Astrocyte of the cerebellum (primary cell): ENCODE measurements at regions not wholly inside any gene's neighbourhood (a gene's known extent, or its start where the extent isn't known, plus 50 kb on each side); places are given as distances from the start of the nearest gene placed in this dataset.
"Not testable (repeated sequence)": the region's sequence is repeated elsewhere in the genome, so short reads cannot be mapped to it uniquely, and the experiment has no call there.

Experiments
- DNase-seq: peaks from one replicate; pipeline ENCODE4 v3.0.0-alpha.2; 2011; ENCODE audit warnings: low read depth
- H3K4me3 ChIP-seq: 2 replicates; pipeline ENCODE4 v1.5.1; 2011; ENCODE audit warnings: mild to moderate bottlenecking, low read depth, low read length, moderate library complexity
- CTCF ChIP-seq: IDR thresholded peaks from 2 replicates; pipeline ENCODE4 v1.5.1; 2012; ENCODE audit warnings: low read length, low read depth, moderate library complexity, mild to moderate bottlenecking; ENCODE audit errors: missing control alignments
- in situ Hi-C: cut with HindIII; loops from 2 replicates; pipeline ENCODE4 v1.10.0; 2017; ENCODE audit warnings: low sequenced_read_pairs

DNA sequence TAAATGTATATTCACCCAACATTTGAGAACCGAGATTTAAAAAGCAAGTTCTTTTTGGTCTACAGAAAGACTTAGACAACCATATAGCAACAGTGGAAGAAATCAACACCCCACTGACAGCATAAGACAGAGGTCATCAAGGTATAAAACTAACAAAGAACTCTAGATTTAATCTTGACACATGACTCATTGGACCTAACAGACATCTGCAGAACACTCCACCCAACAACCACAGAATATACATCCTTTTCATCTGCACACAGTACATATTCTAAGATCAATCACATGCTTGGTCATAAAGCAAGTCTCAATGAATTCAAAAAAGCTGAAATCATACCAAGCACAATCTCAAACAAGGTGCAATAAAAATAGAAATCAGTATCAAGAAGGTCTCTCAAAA is 65.8 kb downstream of the SPIN4 start:
- no peak for DNase-seq
- H3K4me3 ChIP-seq: no peak overlapping the region
- TF ChIP-seq CTCF: no peak
- in situ Hi-C loops: no loop called here

DNA sequence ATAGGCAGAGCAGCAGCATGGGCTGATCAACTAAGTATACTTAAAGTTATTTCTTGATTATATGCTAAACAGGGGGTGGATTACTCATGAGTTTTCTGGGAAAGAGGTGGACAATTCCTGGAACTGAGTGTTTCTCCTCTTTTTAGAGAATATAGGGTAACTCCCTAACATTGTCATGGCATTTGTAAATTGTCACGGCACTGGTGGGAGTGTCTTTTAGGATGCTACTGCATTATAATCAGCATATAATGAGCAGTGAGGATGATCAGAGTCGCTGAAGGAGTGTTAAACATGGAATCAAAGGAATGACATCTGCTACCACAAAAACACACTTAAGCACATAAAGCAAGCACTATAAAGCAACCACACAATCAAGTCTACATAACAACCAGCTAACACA is 66.5 kb downstream of the SPIN4 start:
- TF ChIP-seq CTCF: no peak
- DNase-seq: no peak
- in situ Hi-C loops: no loop called here
- H3K4me3 ChIP-seq: no peak overlapping the region

DNA sequence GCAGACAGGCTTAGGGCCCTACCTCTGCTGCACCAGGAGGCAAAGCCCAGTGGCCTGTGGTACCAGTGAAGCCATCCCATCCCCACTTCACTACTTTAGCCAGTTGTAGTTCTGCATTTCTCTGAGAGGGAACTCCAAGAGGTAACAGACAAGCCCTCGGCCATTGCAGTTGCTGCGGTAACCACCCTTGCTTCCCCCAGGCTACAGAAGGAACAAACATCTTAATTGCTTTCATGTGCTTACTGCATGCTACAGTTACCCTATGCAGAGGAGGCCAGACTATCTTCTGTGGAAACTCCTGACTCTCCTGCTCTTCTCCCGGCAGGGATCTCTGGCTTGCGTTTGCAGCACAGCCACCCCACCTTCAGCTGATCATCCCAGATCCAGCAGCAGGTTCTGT is 67.8 kb downstream of the SPIN4 start:
- DNase-seq: no peak

DNA sequence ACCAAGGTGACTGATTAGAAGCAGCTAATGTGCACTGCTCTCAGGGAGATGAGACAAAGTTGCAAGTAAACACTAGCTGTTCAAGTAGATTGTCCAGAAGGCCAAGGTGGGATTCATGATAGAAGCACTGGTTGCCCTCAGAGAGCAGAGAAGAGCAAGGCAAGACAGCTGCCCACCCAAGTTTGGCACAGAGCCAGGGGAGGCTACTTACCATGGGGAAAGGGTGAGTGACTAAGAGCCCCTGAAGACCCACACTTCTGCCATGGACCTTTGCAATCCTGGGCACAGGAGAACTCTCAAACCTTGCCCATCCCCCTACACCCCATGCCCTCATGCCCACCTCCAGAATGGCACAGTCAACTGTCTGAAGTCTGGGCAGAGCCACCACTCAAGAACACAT is 68.3 kb downstream of the SPIN4 start:
- in situ Hi-C loops: no loop called here
- DNase-seq: no peak
- TF ChIP-seq CTCF: no peak
- no peak overlapping the region for H3K4me3 ChIP-seq

More for the DNA sequence above, 67.8 kb downstream of the SPIN4 start:
- H3K4me3 ChIP-seq: no peak overlapping the region
- TF ChIP-seq CTCF: no peak
- in situ Hi-C loops: no loop called here

DNA sequence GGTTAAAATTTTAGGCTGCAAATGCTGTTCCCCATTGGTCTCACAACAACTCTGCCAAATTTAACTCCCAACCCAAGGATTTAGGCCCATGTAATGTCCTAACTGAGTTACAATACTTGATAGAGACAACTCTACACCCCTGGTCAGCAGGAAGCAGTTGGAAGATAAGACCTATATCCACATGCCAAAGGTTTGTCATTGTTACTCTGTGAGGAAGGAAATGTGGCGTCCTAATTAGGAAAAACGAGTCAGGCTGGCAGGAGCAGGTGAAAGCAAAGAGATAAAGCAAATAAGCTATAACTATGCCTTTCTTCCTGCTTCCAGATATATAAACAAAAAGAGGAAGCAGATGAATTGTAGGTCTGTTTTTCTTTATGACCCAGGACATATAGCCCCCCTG is 69.1 kb downstream of the SPIN4 start:
- DNase-seq: no peak
- no peak overlapping the region for H3K4me3 ChIP-seq
- in situ Hi-C loops: no loop called here
- no peak for TF ChIP-seq CTCF

GRCh38 chrX:63281465-63281864 is 69.7 kb downstream of the SPIN4 start:
- in situ Hi-C loops: no loop called here
- no peak for TF ChIP-seq CTCF
- H3K4me3 ChIP-seq: no peak overlapping the region
- DNase-seq: no peak

GRCh38 chrX:63277394-63277793 is 73.7 kb downstream of the SPIN4 start:
- in situ Hi-C loops, H3K4me3 ChIP-seq, DNase-seq: not testable (repeated sequence)
